GM21515 (cell line): ENCODE measurements at regions not wholly inside any gene's neighbourhood (a gene's known extent, or its start where the extent isn't known, plus 50 kb on each side); places are given as distances from the start of the nearest gene placed in this dataset.
"Not testable (repeated sequence)": the region's sequence is repeated elsewhere in the genome, so short reads cannot be mapped to it uniquely, and the experiment has no call there.

Experiments
- ATAC-seq: cut with Tn5 transposase; IDR thresholded peaks from one replicate; pipeline ENCODE4 v1.9.1; 2021; ENCODE audit not compliant: unreplicated experiment

- ATAC-seq = not testable (repeated sequence)
Observed at GRCh38 chr1:148432318-148432717, 50.8 kb downstream of the PPIAL4G start.

GRCh38 chr1:148429856-148430255 lies 53.2 kb downstream of the PPIAL4G start:
- not testable (repeated sequence) for ATAC-seq

- ATAC-seq = not testable (repeated sequence)
Observed at GRCh38 chr1:148426940-148427611, 56.0 kb downstream of the PPIAL4G start.

GRCh38 chr1:148426385-148426784 lies 56.7 kb downstream of the PPIAL4G start:
- ATAC-seq = not testable (repeated sequence)

GRCh38 chr1:148424143-148425003 lies 58.7 kb downstream of the PPIAL4G start:
- not testable (repeated sequence) for ATAC-seq

GRCh38 chr1:148422921-148423320 lies 60.2 kb downstream of the PPIAL4G start:
- ATAC-seq = not testable (repeated sequence)

- ATAC-seq = not testable (repeated sequence)
Observed at GRCh38 chr1:148417241-148417640, 65.9 kb downstream of the PPIAL4G start.

- ATAC-seq = not testable (repeated sequence)
Observed at GRCh38 chr1:148413385-148413784, 69.7 kb downstream of the PPIAL4G start.

- not testable (repeated sequence) for ATAC-seq
Observed at GRCh38 chr1:148404786-148405568, 78.1 kb downstream of the PPIAL4G start.

- not testable (repeated sequence) for ATAC-seq
Observed at GRCh38 chr1:148403925-148404324, 79.2 kb downstream of the PPIAL4G start.

- peak; percentile 3 for ATAC-seq
Observed at GRCh38 chr1:148403085-148403456, 80.0 kb downstream of the PPIAL4G start.

GRCh38 chr1:148402152-148403084 lies 80.7 kb downstream of the PPIAL4G start:
- peak; percentile 88 for ATAC-seq

GRCh38 chr1:148397516-148397915 lies 85.6 kb downstream of the PPIAL4G start:
- not testable (repeated sequence) for ATAC-seq

- not testable (repeated sequence) for ATAC-seq
Observed at GRCh38 chr1:148392505-148392904, 90.6 kb downstream of the PPIAL4G start.

GRCh38 chr1:148391323-148391722 lies 91.8 kb downstream of the PPIAL4G start:
- not testable (repeated sequence) for ATAC-seq

GRCh38 chr1:148389027-148389339 lies 94.1 kb downstream of the PPIAL4G start:
- ATAC-seq = no peak

- peak; percentile 75 for ATAC-seq
Observed at GRCh38 chr1:148388260-148389026, 94.7 kb downstream of the PPIAL4G start.

- not testable (repeated sequence) for ATAC-seq
Observed at GRCh38 chr1:148387949-148388259, 95.2 kb downstream of the PPIAL4G start.

GRCh38 chr1:148387122-148387948 lies 95.8 kb downstream of the PPIAL4G start:
- ATAC-seq = not testable (repeated sequence)
